ENCODE measurements at regions not wholly inside any gene's neighbourhood (a gene's known extent, or its start where the extent isn't known, plus 50 kb on each side); places are given as distances from the start of the nearest gene placed in this dataset.

GRCh38 chrX:16368696-16369095 lies 201.4 kb downstream of the MAGEB17 start:
- TF ChIP-seq CTCF (IDR thresholded peaks at IDR 0.05) (no peak), EP300 (IDR thresholded peaks at IDR 0.05) (no peak)
